ENCODE measurements at regions not wholly inside any gene's neighbourhood (a gene's known extent, or its start where the extent isn't known, plus 50 kb on each side); places are given as distances from the start of the nearest gene placed in this dataset.

DNA sequence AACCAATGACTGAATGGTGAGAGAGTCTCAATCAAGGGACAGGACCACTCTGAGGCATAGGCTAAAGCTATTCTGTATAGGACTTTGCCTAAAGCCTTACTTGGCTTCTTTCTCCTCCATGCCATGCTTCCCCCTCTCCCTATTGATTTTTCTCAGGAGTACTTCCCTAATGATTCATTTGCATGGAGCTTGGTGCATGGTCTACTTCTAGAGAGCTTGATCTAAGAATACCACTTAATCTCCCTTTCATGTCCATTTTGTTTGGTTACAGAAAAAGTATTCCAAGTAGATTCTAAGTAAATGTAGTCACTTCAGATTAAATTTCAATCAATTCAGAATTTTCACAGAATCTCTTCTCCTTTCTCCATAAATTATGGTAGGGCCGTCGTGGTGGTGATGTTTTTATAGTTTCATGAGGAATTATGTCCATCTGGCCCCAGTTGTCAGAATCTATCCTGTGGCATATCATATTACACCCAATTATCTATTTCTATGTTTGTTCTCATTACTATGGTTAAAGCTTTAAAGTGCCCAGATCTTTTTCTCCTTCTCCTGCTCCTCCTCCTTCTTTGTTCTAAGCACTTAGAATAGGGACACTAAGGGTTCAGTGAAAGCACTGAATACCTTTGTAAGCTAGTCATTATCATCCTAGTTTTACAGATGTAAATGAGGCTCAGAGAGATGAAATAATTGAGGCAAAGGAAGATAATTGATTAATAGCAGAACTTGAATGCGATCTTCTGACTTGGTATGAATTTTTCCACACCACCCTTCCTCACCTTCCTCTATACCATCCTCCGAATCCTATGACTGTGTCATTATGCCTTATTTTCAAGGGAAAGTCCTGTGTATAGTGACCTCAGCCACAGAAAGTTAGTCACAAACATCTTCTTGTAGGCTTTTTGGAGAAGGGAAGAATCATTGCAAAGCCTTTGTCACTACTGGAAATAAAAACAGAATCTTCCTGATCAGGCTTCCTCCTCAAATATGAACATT, 85.6 kb upstream of the ZRANB2 start:
- TF ChIP-seq, protein P1, sequence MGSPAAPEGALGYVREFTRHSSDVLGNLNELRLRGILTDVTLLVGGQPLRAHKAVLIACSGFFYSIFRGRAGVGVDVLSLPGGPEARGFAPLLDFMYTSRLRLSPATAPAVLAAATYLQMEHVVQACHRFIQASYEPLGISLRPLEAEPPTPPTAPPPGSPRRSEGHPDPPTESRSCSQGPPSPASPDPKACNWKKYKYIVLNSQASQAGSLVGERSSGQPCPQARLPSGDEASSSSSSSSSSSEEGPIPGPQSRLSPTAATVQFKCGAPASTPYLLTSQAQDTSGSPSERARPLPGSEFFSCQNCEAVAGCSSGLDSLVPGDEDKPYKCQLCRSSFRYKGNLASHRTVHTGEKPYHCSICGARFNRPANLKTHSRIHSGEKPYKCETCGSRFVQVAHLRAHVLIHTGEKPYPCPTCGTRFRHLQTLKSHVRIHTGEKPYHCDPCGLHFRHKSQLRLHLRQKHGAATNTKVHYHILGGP (tag by site-specific recombination; IDR thresholded peaks at IDR 0.05), result no peak
- no peak for TF ChIP-seq ZFP3 (tag by site-specific recombination; IDR thresholded peaks at IDR 0.05; ENCODE audit: low read depth)
- no peak for TF ChIP-seq YY1 (tag by site-specific recombination; IDR thresholded peaks at IDR 0.05)
- TF ChIP-seq, protein P2, sequence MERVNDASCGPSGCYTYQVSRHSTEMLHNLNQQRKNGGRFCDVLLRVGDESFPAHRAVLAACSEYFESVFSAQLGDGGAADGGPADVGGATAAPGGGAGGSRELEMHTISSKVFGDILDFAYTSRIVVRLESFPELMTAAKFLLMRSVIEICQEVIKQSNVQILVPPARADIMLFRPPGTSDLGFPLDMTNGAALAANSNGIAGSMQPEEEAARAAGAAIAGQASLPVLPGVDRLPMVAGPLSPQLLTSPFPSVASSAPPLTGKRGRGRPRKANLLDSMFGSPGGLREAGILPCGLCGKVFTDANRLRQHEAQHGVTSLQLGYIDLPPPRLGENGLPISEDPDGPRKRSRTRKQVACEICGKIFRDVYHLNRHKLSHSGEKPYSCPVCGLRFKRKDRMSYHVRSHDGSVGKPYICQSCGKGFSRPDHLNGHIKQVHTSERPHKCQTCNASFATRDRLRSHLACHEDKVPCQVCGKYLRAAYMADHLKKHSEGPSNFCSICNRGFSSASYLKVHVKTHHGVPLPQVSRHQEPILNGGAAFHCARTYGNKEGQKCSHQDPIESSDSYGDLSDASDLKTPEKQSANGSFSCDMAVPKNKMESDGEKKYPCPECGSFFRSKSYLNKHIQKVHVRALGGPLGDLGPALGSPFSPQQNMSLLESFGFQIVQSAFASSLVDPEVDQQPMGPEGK (tag by site-specific recombination; IDR thresholded peaks at IDR 0.05), result no peak
- TF ChIP-seq ZBTB8A (tag by site-specific recombination; IDR thresholded peaks at IDR 0.05), result no peak
- TF ChIP-seq, protein P3, sequence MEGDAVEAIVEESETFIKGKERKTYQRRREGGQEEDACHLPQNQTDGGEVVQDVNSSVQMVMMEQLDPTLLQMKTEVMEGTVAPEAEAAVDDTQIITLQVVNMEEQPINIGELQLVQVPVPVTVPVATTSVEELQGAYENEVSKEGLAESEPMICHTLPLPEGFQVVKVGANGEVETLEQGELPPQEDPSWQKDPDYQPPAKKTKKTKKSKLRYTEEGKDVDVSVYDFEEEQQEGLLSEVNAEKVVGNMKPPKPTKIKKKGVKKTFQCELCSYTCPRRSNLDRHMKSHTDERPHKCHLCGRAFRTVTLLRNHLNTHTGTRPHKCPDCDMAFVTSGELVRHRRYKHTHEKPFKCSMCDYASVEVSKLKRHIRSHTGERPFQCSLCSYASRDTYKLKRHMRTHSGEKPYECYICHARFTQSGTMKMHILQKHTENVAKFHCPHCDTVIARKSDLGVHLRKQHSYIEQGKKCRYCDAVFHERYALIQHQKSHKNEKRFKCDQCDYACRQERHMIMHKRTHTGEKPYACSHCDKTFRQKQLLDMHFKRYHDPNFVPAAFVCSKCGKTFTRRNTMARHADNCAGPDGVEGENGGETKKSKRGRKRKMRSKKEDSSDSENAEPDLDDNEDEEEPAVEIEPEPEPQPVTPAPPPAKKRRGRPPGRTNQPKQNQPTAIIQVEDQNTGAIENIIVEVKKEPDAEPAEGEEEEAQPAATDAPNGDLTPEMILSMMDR (tag by site-specific recombination; IDR thresholded peaks at IDR 0.05), result no peak
- TF ChIP-seq SCRT1 (tag by site-specific recombination; IDR thresholded peaks at IDR 0.05; ENCODE audit: borderline replicate concordance), result no peak
- TF ChIP-seq SP3 (tag by site-specific recombination; IDR thresholded peaks at IDR 0.05), result no peak
- no peak for TF ChIP-seq ZNF354C (tag by site-specific recombination; IDR thresholded peaks at IDR 0.05; ENCODE audit: borderline replicate concordance, low read depth)
